ENCODE measurements at regions not wholly inside any gene's neighbourhood (a gene's known extent, or its start where the extent isn't known, plus 50 kb on each side); places are given as distances from the start of the nearest gene placed in this dataset.

- no peaks in the 10 kb centered on the region for H3K36me3 ChIP-seq
- 87 to 91% (median 89%) methylated on average over 9 of the region's 9 CpGs for WGBS, 4 donors
- no peaks in the 10 kb centered on the region for H3K4me1 ChIP-seq
- H3K27ac ChIP-seq = no peak overlapping the region
- no peak for DNase-seq
- H3K9me3 ChIP-seq = no peaks in the 10 kb centered on the region
- ATAC-seq = no peak
- TF ChIP-seq, protein P1, sequence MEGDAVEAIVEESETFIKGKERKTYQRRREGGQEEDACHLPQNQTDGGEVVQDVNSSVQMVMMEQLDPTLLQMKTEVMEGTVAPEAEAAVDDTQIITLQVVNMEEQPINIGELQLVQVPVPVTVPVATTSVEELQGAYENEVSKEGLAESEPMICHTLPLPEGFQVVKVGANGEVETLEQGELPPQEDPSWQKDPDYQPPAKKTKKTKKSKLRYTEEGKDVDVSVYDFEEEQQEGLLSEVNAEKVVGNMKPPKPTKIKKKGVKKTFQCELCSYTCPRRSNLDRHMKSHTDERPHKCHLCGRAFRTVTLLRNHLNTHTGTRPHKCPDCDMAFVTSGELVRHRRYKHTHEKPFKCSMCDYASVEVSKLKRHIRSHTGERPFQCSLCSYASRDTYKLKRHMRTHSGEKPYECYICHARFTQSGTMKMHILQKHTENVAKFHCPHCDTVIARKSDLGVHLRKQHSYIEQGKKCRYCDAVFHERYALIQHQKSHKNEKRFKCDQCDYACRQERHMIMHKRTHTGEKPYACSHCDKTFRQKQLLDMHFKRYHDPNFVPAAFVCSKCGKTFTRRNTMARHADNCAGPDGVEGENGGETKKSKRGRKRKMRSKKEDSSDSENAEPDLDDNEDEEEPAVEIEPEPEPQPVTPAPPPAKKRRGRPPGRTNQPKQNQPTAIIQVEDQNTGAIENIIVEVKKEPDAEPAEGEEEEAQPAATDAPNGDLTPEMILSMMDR (IDR thresholded peaks at IDR 0.05) = no peak
- TF ChIP-seq POLR2A (IDR thresholded peaks at IDR 0.05) = no peak
- H3K4me3 ChIP-seq = no peak overlapping the region
- H3K27me3 ChIP-seq = peaks cover 0 to 6% (median 0%) of the 10 kb centered on the region in 9 donors
- intact Hi-C loops (cut with DNase I) = no loop called here
Observed at GRCh38 chr2:230593765-230594164, 118.9 kb upstream of the CAB39 start.

GRCh38 chr2:230594286-230594840 lies 118.3 kb upstream of the CAB39 start:
- DNase-seq = no peak
- 89 to 98% (median 94%) methylated on average over 3 of the region's 3 CpGs for WGBS, 4 donors
- peak in 1 of 4 donors; percentile 33 for ATAC-seq
- H3K27me3 ChIP-seq = peaks cover 0 to 6% (median 0%) of the 10 kb centered on the region in 9 donors
- TF ChIP-seq, protein P1 (IDR thresholded peaks at IDR 0.05) = no peak
- TF ChIP-seq POLR2A (IDR thresholded peaks at IDR 0.05) = no peak
- no peak overlapping the region for H3K4me3 ChIP-seq
- no peak overlapping the region for H3K27ac ChIP-seq
- H3K9me3 ChIP-seq = peaks cover 0 to 6% (median 0%) of the 10 kb centered on the region in 12 donors
- H3K36me3 ChIP-seq = no peaks in the 10 kb centered on the region
- intact Hi-C loops (cut with DNase I) = no loop called here
- no peaks in the 10 kb centered on the region for H3K4me1 ChIP-seq

DNA sequence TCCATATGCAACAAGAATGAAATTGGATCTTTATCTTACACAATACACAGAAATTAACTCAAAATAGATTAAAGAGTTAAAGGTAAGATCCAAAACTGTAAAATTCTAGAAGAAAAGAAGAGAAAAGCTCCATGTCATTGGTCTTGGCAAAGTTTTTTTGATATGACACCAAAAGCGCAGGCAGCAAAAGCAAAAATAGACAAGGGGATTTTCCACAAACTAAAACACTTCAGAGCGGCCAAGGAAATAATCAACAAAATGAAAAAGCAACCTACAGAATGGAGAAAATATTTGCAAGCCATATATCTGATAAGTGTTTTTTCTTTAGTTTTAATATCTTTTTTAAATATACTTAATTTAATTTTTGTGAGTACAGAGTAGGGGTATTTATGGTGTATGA lies 112.8 kb upstream of the CAB39 start:
- H3K36me3 ChIP-seq = no peaks in the 10 kb centered on the region
- no peaks in the 10 kb centered on the region for H3K27me3 ChIP-seq
- WGBS, 4 donors = 88 to 94% (median 93%) methylated on average over 2 of the region's 2 CpGs
- no peak overlapping the region for H3K4me3 ChIP-seq
- TF ChIP-seq, protein P1 (IDR thresholded peaks at IDR 0.05) = no peak
- TF ChIP-seq POLR2A (IDR thresholded peaks at IDR 0.05) = no peak
- H3K9me3 ChIP-seq = peaks cover 0 to 6% (median 0%) of the 10 kb centered on the region in 12 donors
- ATAC-seq (no peak), DNase-seq (no peak)
- H3K27ac ChIP-seq = no peak overlapping the region
- peaks cover 0 to 11% (median 0%) of the 10 kb centered on the region in 12 donors for H3K4me1 ChIP-seq
- intact Hi-C loops (cut with DNase I) = loop anchor here in 3 of 10 donors (5.0 to 10.0 kb wide), 2 partner anchors 435 to 438 kb away; no protein-coding TSS in a partner anchor

- H3K4me3 ChIP-seq = no peak overlapping the region
- H3K36me3 ChIP-seq = no peaks in the 10 kb centered on the region
- H3K9me3 ChIP-seq = peaks cover 0 to 6% (median 0%) of the 10 kb centered on the region in 12 donors
- DNase-seq (no peak), ATAC-seq (no peak)
- no peaks in the 10 kb centered on the region for H3K27me3 ChIP-seq
- 60 to 83% (median 71%) methylated on average over 5 of the region's 5 CpGs for WGBS, 4 donors
- TF ChIP-seq, protein P1 (IDR thresholded peaks at IDR 0.05) = no peak
- TF ChIP-seq POLR2A (IDR thresholded peaks at IDR 0.05) = no peak
- no peak overlapping the region for H3K27ac ChIP-seq
- peaks cover 0 to 11% (median 0%) of the 10 kb centered on the region in 12 donors for H3K4me1 ChIP-seq
- intact Hi-C loops (cut with DNase I) = loop anchor here in 3 of 10 donors (5.0 to 10.0 kb wide), 2 partner anchors 435 to 438 kb away; no protein-coding TSS in a partner anchor
Observed at GRCh38 chr2:230600285-230600684, 112.4 kb upstream of the CAB39 start.

Data from heart left ventricle (tissue), 16 donors.